ENCODE measurements at regions not wholly inside any gene's neighbourhood (a gene's known extent, or its start where the extent isn't known, plus 50 kb on each side); places are given as distances from the start of the nearest gene placed in this dataset.
A peak's percentile ranks its signal among the peaks of the same experiment; 100 is the strongest.

GRCh38 chr6:137701942-137702341, 165.1 kb upstream of the TNFAIP3 start:
- no peak for TF ChIP-seq CTCF (IDR thresholded peaks at IDR 0.05)
- intact Hi-C loops (cut with DNase I), result loop anchor here (10.0 kb wide), 1 partner anchor 243 kb away; no protein-coding TSS in a partner anchor
- Histone ChIP-seq H3K9me3 (no peaks in the 10 kb centered on the region), H3K27me3 (ENCODE audit: low read depth) (no peaks in the 10 kb centered on the region), H3K36me3 (no peaks in the 10 kb centered on the region), H3K4me3 (no peak overlapping the region), H3K27ac (no peak overlapping the region), H3K4me1 (peaks cover 19% of the 10 kb centered on the region)
- no peak for DNase-seq
- no peak for ATAC-seq

GRCh38 chr6:137702791-137703424, 164.2 kb upstream of the TNFAIP3 start:
- DNase-seq (no peak), ATAC-seq (no peak)
- Histone ChIP-seq H3K27ac (no peak overlapping the region), H3K4me1 (peaks cover 13% of the 10 kb centered on the region), H3K4me3 (no peak overlapping the region), H3K27me3 (ENCODE audit: low read depth) (no peaks in the 10 kb centered on the region), H3K36me3 (no peaks in the 10 kb centered on the region), H3K9me3 (no peaks in the 10 kb centered on the region)
- TF ChIP-seq CTCF (IDR thresholded peaks at IDR 0.05), result no peak
- intact Hi-C loops (cut with DNase I), result loop anchor here (10.0 kb wide), 1 partner anchor 242 kb away; no protein-coding TSS in a partner anchor

- ATAC-seq (no peak), DNase-seq (no peak)
- Histone ChIP-seq H3K4me1 (peaks cover 13% of the 10 kb centered on the region), H3K36me3 (no peaks in the 10 kb centered on the region), H3K4me3 (no peak overlapping the region), H3K9me3 (no peaks in the 10 kb centered on the region), H3K27ac (no peak overlapping the region), H3K27me3 (ENCODE audit: low read depth) (no peaks in the 10 kb centered on the region)
- no peak for TF ChIP-seq CTCF (IDR thresholded peaks at IDR 0.05)
- intact Hi-C loops (cut with DNase I), result loop anchor here (10.0 kb wide), 1 partner anchor 240 kb away; no protein-coding TSS in a partner anchor
These were observed 162.3 kb upstream of the TNFAIP3 start for GRCh38 chr6:137704802-137705159.

- no peaks in the 10 kb centered on the region for H3K27me3 ChIP-seq (ENCODE audit: low read depth)
- H3K4me1 ChIP-seq, result peaks cover 13% of the 10 kb centered on the region
- no peaks in the 10 kb centered on the region for H3K36me3 ChIP-seq
- no peaks in the 10 kb centered on the region for H3K9me3 ChIP-seq
- intact Hi-C loops (cut with DNase I), result loop anchor here (10.0 kb wide), 1 partner anchor 239 kb away; no protein-coding TSS in a partner anchor
- no peak overlapping the region for H3K4me3 ChIP-seq
- DNase-seq, result peak; percentile 60
- H3K27ac ChIP-seq, result no peak overlapping the region
- peak; percentile 65 to 75 for ATAC-seq
- TF ChIP-seq CTCF (IDR thresholded peaks at IDR 0.05), result peak; percentile 76
These were observed 161.6 kb upstream of the TNFAIP3 start for GRCh38 chr6:137705160-137706082.

GRCh38 chr6:137706083-137706750, 160.8 kb upstream of the TNFAIP3 start:
- DNase-seq (no peak), ATAC-seq (no peak)
- Histone ChIP-seq H3K4me1 (peaks cover 13% of the 10 kb centered on the region), H3K36me3 (no peaks in the 10 kb centered on the region), H3K4me3 (no peak overlapping the region), H3K27me3 (ENCODE audit: low read depth) (no peaks in the 10 kb centered on the region), H3K27ac (no peak overlapping the region), H3K9me3 (no peaks in the 10 kb centered on the region)
- TF ChIP-seq CTCF (IDR thresholded peaks at IDR 0.05), result no peak
- intact Hi-C loops (cut with DNase I), result loop anchor here (10.0 kb wide), 1 partner anchor 239 kb away; no protein-coding TSS in a partner anchor
